Keratinocyte (primary cell): ENCODE measurements at regions not wholly inside any gene's neighbourhood (a gene's known extent, or its start where the extent isn't known, plus 50 kb on each side); places are given as distances from the start of the nearest gene placed in this dataset.
A peak's percentile ranks its signal among the peaks of the same experiment; 100 is the strongest.

ENCODE experiments used
- DNase-seq: peaks from one replicate; pipeline ENCODE4 v3.0.0-alpha.2; 2011; ENCODE audit warnings: low read depth, missing footprints, low spot score
- FAIRE-seq: peaks from 2 replicates; lab custom pipeline; 2011; peaks lifted over from hg19 to GRCh38; lab: Jason Lieb, UNC
- H2AFZ ChIP-seq: 2 replicates; pipeline ENCODE4 v1.6.0; 2012; ENCODE audit warnings: low read length, control low read depth, inconsistent platforms; ENCODE audit not compliant: control insufficient read depth
- H3K27ac ChIP-seq: 2 replicates; pipeline ENCODE4 v1.5.1; 2011; ENCODE audit warnings: low read length; ENCODE audit not compliant: control insufficient read depth, insufficient read depth
- H3K27me3 ChIP-seq: 3 replicates; pipeline ENCODE4 v1.6.0; 2011; ENCODE audit warnings: low read length; ENCODE audit not compliant: control insufficient read depth, insufficient read depth; ENCODE audit errors: extremely low read depth
- H3K36me3 ChIP-seq, 2 experiments: 2 replicates in 1 of 2; 3 replicates in 1 of 2; pipeline ENCODE4 v1.5.1; 2011; ENCODE audit warnings: low read length in 2 of 2, mild to moderate bottlenecking in 1 of 2; ENCODE audit not compliant: control insufficient read depth in 2 of 2, insufficient read depth in 2 of 2; ENCODE audit errors: extremely low read depth in 1 of 2
- H3K4me1 ChIP-seq: 3 replicates; pipeline ENCODE4 v1.5.1; 2011; ENCODE audit warnings: low read length; ENCODE audit not compliant: control insufficient read depth, insufficient read depth; ENCODE audit errors: extremely low read depth
- H3K4me2 ChIP-seq: 3 replicates; pipeline ENCODE4 v1.6.0; 2011; ENCODE audit warnings: low read depth, low read length; ENCODE audit not compliant: control insufficient read depth, insufficient read depth; ENCODE audit errors: extremely low read depth
- H3K4me3 ChIP-seq, 3 experiments: fragments of 200-600 bp in 1 of 3; sonication (generic) in 1 of 3; 2 replicates in 2 of 3; 3 replicates in 1 of 3; pipeline ENCODE4 v1.5.1; 2011 to 2016; ENCODE audit warnings: low read length in 3 of 3, mild to moderate bottlenecking in 3 of 3, control low read depth in 2 of 3, inconsistent platforms in 1 of 3, low read depth in 1 of 3, mixed read lengths in 1 of 3, mixed run types in 1 of 3, moderate library complexity in 1 of 3; ENCODE audit not compliant: control insufficient read depth in 2 of 3, insufficient read depth in 2 of 3; ENCODE audit errors: extremely low read depth in 1 of 3
- H3K79me2 ChIP-seq: 2 replicates; pipeline ENCODE4 v1.6.0; 2012; ENCODE audit warnings: low read length; ENCODE audit not compliant: control insufficient read depth, insufficient read depth
- H3K9ac ChIP-seq: 3 replicates; pipeline ENCODE4 v1.6.0; 2011; ENCODE audit warnings: low read length; ENCODE audit not compliant: control insufficient read depth, insufficient read depth; ENCODE audit errors: extremely low read depth
- H3K9me1 ChIP-seq: 3 replicates; pipeline ENCODE4 v1.6.0; 2011; ENCODE audit warnings: low read length; ENCODE audit not compliant: control insufficient read depth, insufficient read depth; ENCODE audit errors: extremely low read depth
- H3K9me3 ChIP-seq: 2 replicates; pipeline ENCODE4 v1.5.1; 2012; ENCODE audit warnings: low read depth, low read length; ENCODE audit not compliant: control insufficient read depth
- H4K20me1 ChIP-seq: 3 replicates; pipeline ENCODE4 v1.6.0; 2011; ENCODE audit warnings: low read length; ENCODE audit not compliant: control insufficient read depth, insufficient read depth; ENCODE audit errors: extremely low read depth
- CTCF ChIP-seq, 3 experiments: IDR thresholded peaks in 1 of 3; conservative IDR thresholded peaks in 1 of 3; optimal IDR thresholded peaks in 1 of 3; 2 replicates in 2 of 3; 3 replicates in 1 of 3; pipeline versions ENCODE3 to v1.5.1; 2011; ENCODE audit warnings: low read length in 3 of 3, mild to moderate bottlenecking in 3 of 3, moderate library complexity in 2 of 3, control low read depth in 1 of 3, inconsistent platforms in 1 of 3; ENCODE audit not compliant: insufficient read depth in 2 of 3; ENCODE audit errors: extremely low read depth in 1 of 3
- EZH2 ChIP-seq: IDR thresholded peaks from one replicate; pipeline ENCODE4 v1.6.1; 2012; ENCODE audit warnings: inconsistent platforms, mild to moderate bottlenecking, low read length, moderate library complexity
- dilution Hi-C: fragments of 300-500 bp; cut with MboI; formaldehyde crosslinking; loops from one replicate; pipeline ENCODE4 v1.7.0; 2020; ENCODE audit warnings: low sequenced_read_pairs; ENCODE audit not compliant: extremely low pct_ligation_motif_present

GRCh38 chr9:73269430-73270101 is 117.9 kb downstream of the ANXA1 start:
- Histone ChIP-seq H2AFZ (peak overlapping the region; percentile 38), H3K27me3 (no peaks in the 10 kb centered on the region), H3K4me3 (no peak overlapping the region), H3K9ac (no peak overlapping the region), H3K27ac (no peak overlapping the region), H3K79me2 (no peaks in the 10 kb centered on the region), H3K4me1 (peaks cover 11% of the 10 kb centered on the region), H3K4me2 (no peak overlapping the region), H4K20me1 (no peaks in the 10 kb centered on the region), H3K9me1 (no peaks in the 10 kb centered on the region), H3K36me3 (no peaks in the 10 kb centered on the region), H3K9me3 (no peaks in the 10 kb centered on the region)
- TF ChIP-seq CTCF (optimal IDR thresholded peaks at IDR 0.05 in 1 of 3, IDR thresholded peaks at IDR 0.05 in 1 of 3, conservative IDR thresholded peaks at IDR 0.05 in 1 of 3; ENCODE audit: extremely low read depth in 1 of 3, insufficient read depth in 2 of 3, low read length in 3 of 3) (peak in 2 of 3 experiments; percentile 45 to 47), EZH2 (no peak)
- dilution Hi-C loops = no loop called here
- DNase-seq (no peak), FAIRE-seq (no peak)

GRCh38 chr9:73270967-73271721 is 119.5 kb downstream of the ANXA1 start:
- no peaks in the 10 kb centered on the region for H3K9me1 ChIP-seq
- H4K20me1 ChIP-seq = no peaks in the 10 kb centered on the region
- DNase-seq (peak; percentile 61), FAIRE-seq (peak; percentile 9)
- no peak for TF ChIP-seq EZH2
- TF ChIP-seq CTCF (optimal IDR thresholded peaks at IDR 0.05 in 1 of 3, IDR thresholded peaks at IDR 0.05 in 1 of 3, conservative IDR thresholded peaks at IDR 0.05 in 1 of 3; ENCODE audit: extremely low read depth in 1 of 3, insufficient read depth in 2 of 3, low read length in 3 of 3) = no peak
- peak overlapping the region; percentile 35 for H2AFZ ChIP-seq
- no peaks in the 10 kb centered on the region for H3K36me3 ChIP-seq
- peak overlapping the region; percentile 22 for H3K27ac ChIP-seq
- H3K27me3 ChIP-seq = no peaks in the 10 kb centered on the region
- peak overlapping the region; percentile 61 for H3K4me2 ChIP-seq
- no peak overlapping the region for H3K9ac ChIP-seq
- no peak overlapping the region for H3K4me3 ChIP-seq
- dilution Hi-C loops = no loop called here
- no peaks in the 10 kb centered on the region for H3K79me2 ChIP-seq
- peaks cover 11% of the 10 kb centered on the region for H3K4me1 ChIP-seq
- H3K9me3 ChIP-seq = no peaks in the 10 kb centered on the region
